ENCODE measurements at regions not wholly inside any gene's neighbourhood (a gene's known extent, or its start where the extent isn't known, plus 50 kb on each side); places are given as distances from the start of the nearest gene placed in this dataset.

GRCh38 chr7:15042285-15043065 lies 139.9 kb upstream of the DGKB start:
- no peak for TF ChIP-seq JUND (IDR thresholded peaks at IDR 0.05; ENCODE audit: low read depth)
- in situ Hi-C loops (cut with HindIII; ENCODE audit: low pct_unique_long_range_greater_than_20kb, low sequenced_read_pairs), result no loop called here
- no peak for DNase-seq (ENCODE audit: low read depth in 1 of 2, low spot score in 1 of 2)

DNA sequence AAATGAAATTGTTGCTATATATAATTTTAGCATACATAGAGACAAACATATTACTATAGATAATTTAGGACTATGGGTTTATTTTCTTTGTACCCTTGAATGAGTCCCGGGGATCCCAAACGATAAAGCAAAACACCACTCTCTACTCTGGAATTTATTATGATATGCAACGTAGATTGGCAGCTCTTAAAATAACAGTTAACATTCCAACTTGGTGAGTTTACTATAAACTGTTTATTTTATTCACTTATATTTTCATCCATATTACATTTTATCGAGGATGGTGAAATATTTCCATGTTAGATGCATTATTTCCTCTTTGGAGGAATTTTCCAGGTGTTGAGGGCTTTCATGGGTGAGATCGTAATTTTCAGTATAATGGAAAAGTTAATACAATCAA lies 138.7 kb upstream of the DGKB start:
- no peak for DNase-seq (ENCODE audit: low read depth in 1 of 2, low spot score in 1 of 2)
- no peak for TF ChIP-seq JUND (IDR thresholded peaks at IDR 0.05; ENCODE audit: low read depth)
- in situ Hi-C loops (cut with HindIII; ENCODE audit: low pct_unique_long_range_greater_than_20kb, low sequenced_read_pairs), result no loop called here

- TF ChIP-seq JUND (IDR thresholded peaks at IDR 0.05; ENCODE audit: low read depth), result no peak
- in situ Hi-C loops (cut with HindIII; ENCODE audit: low pct_unique_long_range_greater_than_20kb, low sequenced_read_pairs), result no loop called here
- no peak for DNase-seq (ENCODE audit: low read depth in 1 of 2, low spot score in 1 of 2)
Observed at GRCh38 chr7:15035814-15036213, 133.3 kb upstream of the DGKB start.

DNA sequence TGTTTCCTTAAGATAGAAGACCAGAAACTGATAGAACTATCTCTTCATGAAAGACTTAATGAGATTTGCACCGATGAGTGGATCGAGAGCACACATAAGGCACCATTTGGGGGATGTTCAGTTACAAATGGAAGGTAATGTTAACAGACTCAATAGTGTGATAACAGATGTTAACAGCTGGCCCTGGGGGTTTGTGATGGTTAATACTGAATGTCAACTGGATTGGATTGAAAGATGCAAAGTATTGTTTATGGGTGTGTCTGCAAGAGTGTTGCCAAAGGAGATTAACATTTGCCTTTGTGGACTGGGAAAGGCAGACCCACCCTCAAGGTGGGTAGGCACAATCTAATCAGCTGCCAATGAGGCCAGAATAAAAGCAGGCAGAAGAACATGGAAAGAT lies 130.5 kb upstream of the DGKB start:
- TF ChIP-seq JUND (IDR thresholded peaks at IDR 0.05; ENCODE audit: low read depth), result no peak
- in situ Hi-C loops (cut with HindIII; ENCODE audit: low pct_unique_long_range_greater_than_20kb, low sequenced_read_pairs), result no loop called here
- DNase-seq (ENCODE audit: low read depth in 1 of 2, low spot score in 1 of 2), result no peak

- no peak for DNase-seq (ENCODE audit: low read depth in 1 of 2, low spot score in 1 of 2)
- in situ Hi-C loops (cut with HindIII; ENCODE audit: low pct_unique_long_range_greater_than_20kb, low sequenced_read_pairs), result no loop called here
Observed at GRCh38 chr7:15018981-15019380, 116.4 kb upstream of the DGKB start.

DNA sequence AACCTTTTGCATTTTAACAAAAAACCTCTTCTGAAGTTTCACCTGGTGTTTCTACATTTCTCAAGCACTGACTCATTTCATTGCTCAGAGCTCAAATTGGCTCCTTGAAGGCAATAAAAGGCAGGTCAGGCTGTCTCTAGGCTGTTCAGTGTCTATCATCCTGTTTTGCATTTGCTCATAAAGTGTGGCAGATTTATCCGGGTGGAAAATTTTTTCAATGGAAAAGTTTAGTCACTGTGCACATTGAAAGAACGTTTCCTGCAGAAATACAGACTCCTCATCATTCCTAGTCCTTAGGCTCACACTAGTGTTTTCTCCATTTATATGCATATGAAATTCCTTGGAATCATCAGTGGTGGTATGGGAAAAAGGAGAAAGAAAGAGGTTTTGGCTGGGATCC lies 114.2 kb upstream of the DGKB start:
- no peak for DNase-seq (ENCODE audit: low read depth in 1 of 2, low spot score in 1 of 2)
- in situ Hi-C loops (cut with HindIII; ENCODE audit: low pct_unique_long_range_greater_than_20kb, low sequenced_read_pairs), result no loop called here
- no peak for TF ChIP-seq JUND (IDR thresholded peaks at IDR 0.05; ENCODE audit: low read depth)

More at GRCh38 chr7:15018981-15019380, 116.4 kb upstream of the DGKB start:
- TF ChIP-seq JUND (IDR thresholded peaks at IDR 0.05; ENCODE audit: low read depth), result no peak

DNA sequence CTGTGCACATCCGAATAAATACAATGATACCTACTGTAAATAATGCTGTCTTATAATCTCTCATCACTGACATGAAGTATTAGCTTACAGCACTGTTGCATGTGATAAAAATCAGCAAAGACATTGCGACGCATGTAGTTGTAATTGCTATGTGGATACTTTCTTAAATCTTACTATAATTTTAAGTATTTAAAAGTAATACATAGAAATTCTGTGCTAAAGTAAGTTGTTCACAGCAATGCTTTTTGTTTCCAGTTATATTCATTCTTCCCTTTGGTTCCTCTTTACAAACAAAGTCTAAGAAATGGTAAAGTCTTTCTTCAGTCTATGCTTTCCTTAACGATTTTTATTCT lies 113.7 kb upstream of the DGKB start:
- TF ChIP-seq JUND (IDR thresholded peaks at IDR 0.05; ENCODE audit: low read depth), result no peak
- DNase-seq (ENCODE audit: low read depth in 1 of 2, low spot score in 1 of 2), result no peak
- in situ Hi-C loops (cut with HindIII; ENCODE audit: low pct_unique_long_range_greater_than_20kb, low sequenced_read_pairs), result no loop called here

DNA sequence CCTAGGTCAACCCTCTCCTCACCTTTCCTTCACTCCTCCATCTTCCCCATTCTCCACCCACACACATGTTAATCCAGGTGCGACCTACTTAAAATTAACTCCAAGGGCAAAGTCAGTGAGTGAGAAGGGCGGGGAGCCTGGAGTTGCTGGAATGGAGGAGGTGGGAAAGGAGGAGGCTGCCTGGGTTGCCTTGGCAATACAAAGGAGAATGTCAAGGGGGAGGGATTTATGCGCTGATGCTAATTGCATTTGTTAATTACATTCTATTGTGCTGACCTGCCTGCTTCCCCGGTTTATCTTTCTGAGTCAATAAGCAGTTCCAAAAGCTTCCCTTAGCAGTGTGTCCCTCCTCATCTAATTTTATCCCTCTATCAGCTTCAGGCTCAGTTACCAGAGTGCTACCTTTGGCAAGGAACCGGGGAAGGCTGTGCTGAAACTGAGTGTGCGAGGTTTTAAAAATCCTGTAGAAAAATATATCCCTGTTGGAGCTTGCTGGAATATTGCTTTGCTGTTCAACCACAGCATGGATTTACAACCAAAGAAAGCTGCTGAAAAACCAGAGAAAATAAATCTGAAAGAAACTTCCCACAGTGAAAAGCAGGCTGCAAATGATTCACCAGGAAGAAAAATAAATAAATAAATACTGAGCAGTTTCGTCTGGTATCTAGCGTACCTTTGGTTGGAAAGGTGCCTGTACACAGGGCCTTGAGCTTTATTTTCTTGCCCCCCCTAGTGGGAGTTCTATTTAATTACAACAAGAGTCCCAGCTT lies 113.2 kb upstream of the DGKB start:
- TF ChIP-seq JUND (IDR thresholded peaks at IDR 0.05; ENCODE audit: low read depth), result peak; percentile 18; the same call in 1 of the 2 replicates
- DNase-seq (ENCODE audit: low read depth in 1 of 2, low spot score in 1 of 2), result peak; percentile 50 to 90
- in situ Hi-C loops (cut with HindIII; ENCODE audit: low pct_unique_long_range_greater_than_20kb, low sequenced_read_pairs), result no loop called here

DNA sequence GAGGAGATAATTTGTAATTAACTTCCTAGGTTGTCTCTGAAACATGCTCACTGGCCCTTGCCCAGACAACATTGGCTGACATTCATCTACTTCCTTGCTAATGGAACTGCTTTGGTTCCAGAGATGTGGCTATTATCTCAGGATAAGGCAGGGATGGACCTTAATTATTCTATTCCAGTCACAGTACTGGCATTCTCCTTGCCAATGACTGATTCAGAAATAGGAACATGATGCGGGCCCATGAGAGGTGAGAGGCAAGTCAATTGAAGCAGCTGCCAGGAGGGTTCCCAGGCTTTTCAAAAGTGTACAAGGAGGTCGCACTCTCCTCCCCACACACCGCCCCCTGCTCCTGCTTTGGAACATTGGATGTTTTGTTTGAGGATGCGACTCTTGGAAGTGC lies 109.6 kb upstream of the DGKB start:
- no peak for DNase-seq (ENCODE audit: low read depth in 1 of 2, low spot score in 1 of 2)

GRCh38 chr7:15011289-15011688 lies 108.7 kb upstream of the DGKB start:
- DNase-seq (ENCODE audit: low read depth in 1 of 2, low spot score in 1 of 2), result no peak
- in situ Hi-C loops (cut with HindIII; ENCODE audit: low pct_unique_long_range_greater_than_20kb, low sequenced_read_pairs), result no loop called here
- TF ChIP-seq JUND (IDR thresholded peaks at IDR 0.05; ENCODE audit: low read depth), result no peak

More for the DNA sequence above, 109.6 kb upstream of the DGKB start:
- no peak for TF ChIP-seq JUND (IDR thresholded peaks at IDR 0.05; ENCODE audit: low read depth)
- in situ Hi-C loops (cut with HindIII; ENCODE audit: low pct_unique_long_range_greater_than_20kb, low sequenced_read_pairs), result no loop called here

- in situ Hi-C loops (cut with HindIII; ENCODE audit: low pct_unique_long_range_greater_than_20kb, low sequenced_read_pairs), result no loop called here
- TF ChIP-seq JUND (IDR thresholded peaks at IDR 0.05; ENCODE audit: low read depth), result no peak
- peak in 1 of 2 experiments; percentile 59 for DNase-seq (ENCODE audit: low read depth in 1 of 2, low spot score in 1 of 2)
Observed at GRCh38 chr7:15007507-15007906, 105.0 kb upstream of the DGKB start.

GRCh38 chr7:15005672-15006071 lies 103.1 kb upstream of the DGKB start:
- TF ChIP-seq JUND (IDR thresholded peaks at IDR 0.05; ENCODE audit: low read depth), result no peak
- no peak for DNase-seq (ENCODE audit: low read depth in 1 of 2, low spot score in 1 of 2)
- in situ Hi-C loops (cut with HindIII; ENCODE audit: low pct_unique_long_range_greater_than_20kb, low sequenced_read_pairs), result no loop called here

DNA sequence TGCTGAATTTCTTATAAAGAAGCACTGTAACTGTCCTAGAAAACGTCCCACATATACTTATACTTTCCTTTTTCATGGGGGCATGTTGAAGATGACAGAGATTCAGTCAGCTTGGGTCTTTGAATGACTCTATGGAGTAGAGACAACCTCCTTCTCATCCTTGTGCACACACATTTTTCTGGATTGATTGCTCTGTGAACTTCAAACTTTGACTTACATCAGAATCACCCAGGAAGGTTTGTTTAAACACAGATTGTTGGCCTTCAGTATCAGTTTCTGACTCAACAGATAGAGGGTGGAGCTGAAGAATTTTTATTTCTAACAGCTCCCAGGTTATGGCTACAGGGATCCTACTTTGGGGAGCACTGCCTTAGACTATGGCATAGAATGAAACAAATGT lies 97.6 kb upstream of the DGKB start:
- no peak for DNase-seq (ENCODE audit: low read depth in 1 of 2, low spot score in 1 of 2)
- in situ Hi-C loops (cut with HindIII; ENCODE audit: low pct_unique_long_range_greater_than_20kb, low sequenced_read_pairs), result no loop called here
- no peak for TF ChIP-seq JUND (IDR thresholded peaks at IDR 0.05; ENCODE audit: low read depth)
